GM21717 (cell line): ENCODE measurements at regions not wholly inside any gene's neighbourhood (a gene's known extent, or its start where the extent isn't known, plus 50 kb on each side); places are given as distances from the start of the nearest gene placed in this dataset.

Experiments used
- ATAC-seq: cut with Tn5 transposase; IDR thresholded peaks from one replicate; pipeline ENCODE4 v1.9.1; 2021; ENCODE audit warnings: mild to moderate bottlenecking, moderate library complexity; ENCODE audit not compliant: unreplicated experiment

- no peak for ATAC-seq
Observed at GRCh38 chr17:79147746-79148506, 73.3 kb downstream of the ENGASE start.

- ATAC-seq: no peak
Observed at GRCh38 chr17:79146562-79146961, 71.9 kb downstream of the ENGASE start.

GRCh38 chr17:79145548-79145947 lies 70.9 kb downstream of the ENGASE start:
- no peak for ATAC-seq

GRCh38 chr17:79144133-79144532 lies 69.5 kb downstream of the ENGASE start:
- ATAC-seq: no peak

- no peak for ATAC-seq
Observed at GRCh38 chr17:79142375-79142774, 67.8 kb downstream of the ENGASE start.

- ATAC-seq: no peak
Observed at GRCh38 chr17:79141578-79142355, 67.1 kb downstream of the ENGASE start.

- ATAC-seq: no peak
Observed at GRCh38 chr17:79138826-79139225, 64.2 kb downstream of the ENGASE start.

- no peak for ATAC-seq
Observed at GRCh38 chr17:79137789-79138165, 63.2 kb downstream of the ENGASE start.

GRCh38 chr17:79137015-79137788 lies 62.6 kb downstream of the ENGASE start:
- no peak for ATAC-seq

GRCh38 chr17:79136596-79136995 lies 62.0 kb downstream of the ENGASE start:
- ATAC-seq: no peak
